GM12891 (cell line): ENCODE measurements at regions not wholly inside any gene's neighbourhood (a gene's known extent, or its start where the extent isn't known, plus 50 kb on each side); places are given as distances from the start of the nearest gene placed in this dataset.

Experiments
- PAX5 ChIP-seq: IDR thresholded peaks from 2 replicates; pipeline ENCODE4 v1.6.1; 2011; ENCODE audit warnings: low read length, moderate library complexity, mild to moderate bottlenecking; ENCODE audit not compliant: insufficient read depth, severe bottlenecking
- POLR2A ChIP-seq: IDR thresholded peaks from 2 replicates; pipeline ENCODE4 v1.6.1; 2011; ENCODE audit warnings: low read depth, low read length, control low read depth
- POLR2AphosphoS5 ChIP-seq: IDR thresholded peaks from 2 replicates; pipeline ENCODE4 v1.6.1; 2011; ENCODE audit warnings: low read depth, low read length, control low read depth
- TAF1 ChIP-seq: IDR thresholded peaks from 2 replicates; pipeline ENCODE4 v1.6.1; 2011; ENCODE audit warnings: low read depth, low read length, control low read depth

DNA sequence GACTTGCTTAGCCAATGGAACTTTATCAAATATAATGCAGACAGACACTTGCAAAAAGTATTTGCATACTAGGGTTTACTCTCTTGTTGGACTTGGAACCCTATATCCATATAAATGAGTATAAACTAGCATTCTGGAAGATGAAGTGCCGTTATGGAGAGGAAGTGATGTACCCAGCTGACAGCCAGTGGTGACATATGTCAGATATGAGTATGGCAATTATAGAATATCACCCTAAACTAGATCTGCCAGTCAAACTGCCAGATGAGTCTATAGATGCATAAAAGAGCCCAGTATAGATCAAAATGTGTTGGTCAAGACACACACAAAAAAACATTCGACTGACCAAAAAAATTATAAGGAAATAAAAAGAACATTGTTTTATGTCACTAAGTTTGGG, 739.3 kb downstream of the PLA2G4A start:
- no peak for TF ChIP-seq POLR2A
- no peak for TF ChIP-seq POLR2AphosphoS5
- TF ChIP-seq TAF1 = no peak
- TF ChIP-seq PAX5 = no peak
